ENCODE measurements at regions not wholly inside any gene's neighbourhood (a gene's known extent, or its start where the extent isn't known, plus 50 kb on each side); places are given as distances from the start of the nearest gene placed in this dataset.

GRCh38 chr20:10916312-10916711 lies 242.5 kb upstream of the JAG1 start:
- DNase-seq (ENCODE audit: low read depth) (peak; percentile 53), FAIRE-seq (no peak)
- Histone ChIP-seq H3K4me2 (ENCODE audit: low read length) (no peak overlapping the region), H4K20me1 (ENCODE audit: insufficient read depth, low read length) (no peaks in the 10 kb centered on the region), H3K36me3 (ENCODE audit: insufficient read depth, low read length) (no peaks in the 10 kb centered on the region), H3K27me3 (ENCODE audit: insufficient read depth, low read length) (no peaks in the 10 kb centered on the region), H3K79me2 (ENCODE audit: insufficient read depth, low read length) (no peaks in the 10 kb centered on the region), H3K4me3 (ENCODE audit: insufficient read depth, low read depth, low read length) (no peak overlapping the region), H3K27ac (ENCODE audit: low read depth, low read length) (no peak overlapping the region), H3K4me1 (ENCODE audit: insufficient read depth, low read length) (peaks cover 15% of the 10 kb centered on the region), H3K9me3 (ENCODE audit: insufficient read depth, low read depth, low read length) (no peaks in the 10 kb centered on the region), H2AFZ (ENCODE audit: low read depth, low read length) (no peak overlapping the region), H3K9ac (ENCODE audit: low read length) (no peak overlapping the region)
- Mint-ChIP-seq H3K36me3 (ENCODE audit: low read depth, unreplicated experiment) (peaks cover 2% of the 10 kb centered on the region), H3K9me3 (ENCODE audit: unreplicated experiment) (no peaks in the 10 kb centered on the region), H3K27me3 (ENCODE audit: low read depth, unreplicated experiment) (no peaks in the 10 kb centered on the region), H3K4me3 (ENCODE audit: unreplicated experiment) (no peak overlapping the region), H3K27ac (ENCODE audit: unreplicated experiment) (no peak overlapping the region), H3K4me1 (ENCODE audit: low read depth, unreplicated experiment) (peaks cover 24% of the 10 kb centered on the region)
- TF ChIP-seq, protein P1, sequence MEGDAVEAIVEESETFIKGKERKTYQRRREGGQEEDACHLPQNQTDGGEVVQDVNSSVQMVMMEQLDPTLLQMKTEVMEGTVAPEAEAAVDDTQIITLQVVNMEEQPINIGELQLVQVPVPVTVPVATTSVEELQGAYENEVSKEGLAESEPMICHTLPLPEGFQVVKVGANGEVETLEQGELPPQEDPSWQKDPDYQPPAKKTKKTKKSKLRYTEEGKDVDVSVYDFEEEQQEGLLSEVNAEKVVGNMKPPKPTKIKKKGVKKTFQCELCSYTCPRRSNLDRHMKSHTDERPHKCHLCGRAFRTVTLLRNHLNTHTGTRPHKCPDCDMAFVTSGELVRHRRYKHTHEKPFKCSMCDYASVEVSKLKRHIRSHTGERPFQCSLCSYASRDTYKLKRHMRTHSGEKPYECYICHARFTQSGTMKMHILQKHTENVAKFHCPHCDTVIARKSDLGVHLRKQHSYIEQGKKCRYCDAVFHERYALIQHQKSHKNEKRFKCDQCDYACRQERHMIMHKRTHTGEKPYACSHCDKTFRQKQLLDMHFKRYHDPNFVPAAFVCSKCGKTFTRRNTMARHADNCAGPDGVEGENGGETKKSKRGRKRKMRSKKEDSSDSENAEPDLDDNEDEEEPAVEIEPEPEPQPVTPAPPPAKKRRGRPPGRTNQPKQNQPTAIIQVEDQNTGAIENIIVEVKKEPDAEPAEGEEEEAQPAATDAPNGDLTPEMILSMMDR (IDR thresholded peaks at IDR 0.05; ENCODE audit: insufficient read depth, low read depth, low read length): no peak
- no peak for TF ChIP-seq EZH2 (IDR thresholded peaks at IDR 0.05; ENCODE audit: insufficient read depth, low read length)

DNA sequence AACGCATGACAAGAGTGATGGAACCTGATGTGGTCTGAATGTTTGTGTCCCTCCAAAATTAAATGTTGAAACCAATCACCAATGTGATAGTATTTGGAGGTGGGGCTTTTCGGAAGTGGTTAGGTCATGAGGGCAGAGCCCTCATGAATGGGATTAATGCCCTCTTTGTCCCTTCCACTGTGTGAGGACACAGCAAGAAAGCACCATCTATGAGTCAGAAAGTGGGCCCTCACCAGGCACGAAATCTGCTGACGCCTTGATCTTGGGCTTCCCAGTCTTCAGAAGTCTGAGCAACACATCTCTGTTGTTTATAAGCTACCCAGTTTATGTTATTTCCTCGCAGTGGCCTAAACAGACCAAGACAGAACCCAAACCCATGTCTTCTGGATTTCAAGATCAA lies 244.0 kb upstream of the JAG1 start:
- no peak for DNase-seq (ENCODE audit: low read depth)
- no peak for FAIRE-seq
- no peaks in the 10 kb centered on the region for H3K9me3 ChIP-seq (ENCODE audit: insufficient read depth, low read depth, low read length)
- Mint-ChIP-seq H3K4me3 (ENCODE audit: unreplicated experiment) (no peak overlapping the region), H3K27me3 (ENCODE audit: low read depth, unreplicated experiment) (no peaks in the 10 kb centered on the region), H3K36me3 (ENCODE audit: low read depth, unreplicated experiment) (peaks cover 2% of the 10 kb centered on the region), H3K27ac (ENCODE audit: unreplicated experiment) (no peak overlapping the region), H3K9me3 (ENCODE audit: unreplicated experiment) (no peaks in the 10 kb centered on the region), H3K4me1 (ENCODE audit: low read depth, unreplicated experiment) (peaks cover 36% of the 10 kb centered on the region)
- no peak overlapping the region for H3K4me3 ChIP-seq (ENCODE audit: insufficient read depth, low read depth, low read length)
- H3K79me2 ChIP-seq (ENCODE audit: insufficient read depth, low read length): no peaks in the 10 kb centered on the region
- H3K27me3 ChIP-seq (ENCODE audit: insufficient read depth, low read length): no peaks in the 10 kb centered on the region
- H3K27ac ChIP-seq (ENCODE audit: low read depth, low read length): no peak overlapping the region
- TF ChIP-seq EZH2 (IDR thresholded peaks at IDR 0.05; ENCODE audit: insufficient read depth, low read length): no peak
- TF ChIP-seq, protein P1 (IDR thresholded peaks at IDR 0.05; ENCODE audit: insufficient read depth, low read depth, low read length): no peak
- H2AFZ ChIP-seq (ENCODE audit: low read depth, low read length): no peak overlapping the region
- no peak overlapping the region for H3K9ac ChIP-seq (ENCODE audit: low read length)
- peaks cover 23% of the 10 kb centered on the region for H3K4me1 ChIP-seq (ENCODE audit: insufficient read depth, low read length)
- H3K36me3 ChIP-seq (ENCODE audit: insufficient read depth, low read length): no peaks in the 10 kb centered on the region
- no peaks in the 10 kb centered on the region for H4K20me1 ChIP-seq (ENCODE audit: insufficient read depth, low read length)
- no peak overlapping the region for H3K4me2 ChIP-seq (ENCODE audit: low read length)

GRCh38 chr20:10919396-10920140 lies 245.8 kb upstream of the JAG1 start:
- Histone ChIP-seq H3K36me3 (ENCODE audit: insufficient read depth, low read length) (no peaks in the 10 kb centered on the region), H2AFZ (ENCODE audit: low read depth, low read length) (peak overlapping the region; percentile 27), H3K27ac (ENCODE audit: low read depth, low read length) (peak overlapping the region; percentile 41), H3K9ac (ENCODE audit: low read length) (no peak overlapping the region), H3K4me1 (ENCODE audit: insufficient read depth, low read length) (peaks cover 28% of the 10 kb centered on the region), H3K79me2 (ENCODE audit: insufficient read depth, low read length) (no peaks in the 10 kb centered on the region), H3K4me2 (ENCODE audit: low read length) (peak overlapping the region; percentile 55), H3K27me3 (ENCODE audit: insufficient read depth, low read length) (no peaks in the 10 kb centered on the region), H3K4me3 (ENCODE audit: insufficient read depth, low read depth, low read length) (no peak overlapping the region), H4K20me1 (ENCODE audit: insufficient read depth, low read length) (no peaks in the 10 kb centered on the region), H3K9me3 (ENCODE audit: insufficient read depth, low read depth, low read length) (no peaks in the 10 kb centered on the region)
- peak; percentile 88 for DNase-seq (ENCODE audit: low read depth)
- peak; percentile 94 for FAIRE-seq
- H3K9me3 Mint-ChIP-seq (ENCODE audit: unreplicated experiment): no peaks in the 10 kb centered on the region
- no peak for TF ChIP-seq EZH2 (IDR thresholded peaks at IDR 0.05; ENCODE audit: insufficient read depth, low read length)
- TF ChIP-seq, protein P1 (IDR thresholded peaks at IDR 0.05; ENCODE audit: insufficient read depth, low read depth, low read length): no peak
- no peaks in the 10 kb centered on the region for H3K27me3 Mint-ChIP-seq (ENCODE audit: low read depth, unreplicated experiment)
- peak overlapping the region; percentile 58 for H3K27ac Mint-ChIP-seq (ENCODE audit: unreplicated experiment)
- H3K36me3 Mint-ChIP-seq (ENCODE audit: low read depth, unreplicated experiment): peaks cover 2% of the 10 kb centered on the region
- peaks cover 52% of the 10 kb centered on the region for H3K4me1 Mint-ChIP-seq (ENCODE audit: low read depth, unreplicated experiment)
- no peak overlapping the region for H3K4me3 Mint-ChIP-seq (ENCODE audit: unreplicated experiment)
